ENCODE measurements at regions not wholly inside any gene's neighbourhood (a gene's known extent, or its start where the extent isn't known, plus 50 kb on each side); places are given as distances from the start of the nearest gene placed in this dataset.
"Not testable (repeated sequence)": the region's sequence is repeated elsewhere in the genome, so short reads cannot be mapped to it uniquely, and the experiment has no call there.

DNA sequence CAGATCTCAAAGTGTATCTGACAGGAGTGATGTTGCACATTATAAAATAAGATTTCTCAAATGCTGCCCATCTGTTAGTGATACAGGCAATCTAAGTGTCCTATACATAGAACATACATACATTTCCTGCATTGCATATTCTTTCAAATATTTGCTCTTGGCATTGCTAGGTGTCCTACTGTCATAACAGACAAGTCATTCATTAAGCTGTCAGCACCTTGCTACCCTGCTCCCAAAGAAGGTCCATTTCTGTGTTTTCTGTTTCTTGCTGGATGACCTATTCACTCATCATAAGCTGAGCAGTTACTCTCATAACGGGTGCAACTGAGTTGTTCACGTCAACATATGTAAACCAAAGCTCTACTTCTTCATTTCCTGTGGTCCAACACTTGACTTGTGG, 719.0 kb downstream of the KCNJ2 start:
- DNase-seq, result no peak

- no peak for DNase-seq
Measured at GRCh38 chr17:70891306-70891705, 722.0 kb downstream of the KCNJ2 start.

DNA sequence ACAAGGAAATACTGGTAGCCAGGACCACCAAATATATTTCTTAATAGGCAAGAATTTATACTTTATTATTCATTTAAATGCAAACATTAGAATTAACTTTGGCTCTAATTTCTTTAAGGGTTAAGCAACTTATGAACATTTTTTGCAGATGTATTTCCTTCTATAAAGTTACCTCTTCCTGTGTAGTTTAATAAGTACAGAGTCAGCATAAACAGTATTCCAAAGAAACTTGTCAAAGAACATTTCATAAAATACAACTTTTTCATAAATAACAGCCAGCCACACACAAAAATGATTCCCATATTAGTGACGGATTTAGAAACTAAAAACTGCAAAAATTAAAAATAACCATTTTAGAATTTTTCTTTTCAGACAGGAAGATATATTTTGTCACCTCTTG, 723.2 kb downstream of the KCNJ2 start:
- DNase-seq, result no peak

DNA sequence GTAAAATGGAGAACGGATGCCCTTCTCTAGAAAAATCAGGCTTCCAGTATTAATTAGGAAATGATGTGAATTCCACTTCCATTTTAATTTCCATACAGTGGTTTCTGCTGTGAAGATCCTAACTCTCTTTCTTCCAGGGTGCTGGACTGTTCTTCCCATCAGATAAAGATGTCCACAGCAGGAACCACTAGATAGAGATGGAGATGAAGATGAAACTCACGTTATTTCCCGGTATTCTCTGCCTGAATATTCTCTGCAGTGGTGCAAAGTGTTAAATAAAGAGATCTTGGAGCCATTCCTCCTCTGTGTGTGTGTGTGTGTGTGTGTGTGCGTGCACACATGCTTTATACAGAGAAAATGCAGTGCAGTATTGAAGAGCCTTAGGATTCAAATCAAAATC, 727.5 kb downstream of the KCNJ2 start:
- DNase-seq, result no peak

DNA sequence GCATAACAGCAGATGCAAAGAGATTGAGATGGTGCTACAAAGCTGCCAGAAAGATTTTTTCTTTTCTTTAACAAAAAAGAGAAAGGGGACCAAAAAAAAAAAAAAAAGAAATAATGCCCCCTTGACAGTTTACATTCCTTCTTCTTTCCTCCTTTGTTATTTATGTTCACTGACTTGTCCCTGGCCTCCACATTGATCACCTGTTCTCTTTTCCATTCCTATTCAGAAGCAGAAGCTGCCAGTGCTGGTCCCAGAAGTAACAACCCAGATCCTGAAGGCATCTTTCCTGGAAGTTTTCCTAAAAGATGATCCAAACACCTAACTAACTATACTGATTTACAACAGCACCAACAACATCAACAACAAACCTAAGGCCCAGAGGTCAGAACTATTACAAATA, 728.1 kb downstream of the KCNJ2 start:
- no peak for DNase-seq

DNA sequence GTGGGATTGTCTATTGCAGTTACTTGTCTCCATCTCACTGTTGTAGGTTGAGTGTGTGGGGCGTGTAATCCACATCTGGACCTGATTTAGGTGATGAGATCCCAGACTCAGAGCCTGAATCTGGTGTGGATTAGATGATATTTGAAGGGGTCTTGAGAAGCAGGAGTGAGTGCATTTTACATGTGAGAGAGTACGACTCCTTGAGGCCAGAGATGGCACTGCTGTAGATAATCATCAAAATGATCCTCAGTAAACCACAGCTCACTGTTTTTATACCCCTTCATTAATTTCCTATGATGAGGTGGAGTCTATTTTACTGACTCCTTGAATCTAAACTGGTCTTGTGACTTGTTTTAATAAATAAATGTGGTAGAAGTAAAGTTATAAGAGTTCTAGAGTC, 732.5 kb downstream of the KCNJ2 start:
- no peak for DNase-seq

DNA sequence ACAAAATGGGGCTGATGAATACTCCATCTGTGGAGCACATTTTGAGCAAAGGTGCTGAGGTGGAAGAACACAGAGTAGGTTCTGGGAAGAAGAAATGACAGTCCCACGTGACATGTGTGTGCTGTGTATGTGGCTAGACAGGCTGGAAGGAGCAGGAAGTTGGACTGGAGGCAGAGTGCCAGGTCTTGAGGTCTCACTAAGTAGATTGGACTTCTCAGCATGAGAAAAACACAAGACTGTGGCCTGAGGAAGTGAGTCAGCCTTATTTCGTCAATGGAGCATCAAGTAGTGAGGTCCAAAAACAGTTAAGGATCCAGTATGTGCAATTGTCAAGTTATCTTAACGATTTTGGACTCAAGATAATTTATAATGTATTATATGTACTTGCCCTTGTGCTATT, 736.5 kb downstream of the KCNJ2 start:
- DNase-seq, result no peak

GRCh38 chr17:70906808-70907207, 737.5 kb downstream of the KCNJ2 start:
- DNase-seq, result no peak

GRCh38 chr17:70912716-70913485, 743.6 kb downstream of the KCNJ2 start:
- no peak for DNase-seq

DNA sequence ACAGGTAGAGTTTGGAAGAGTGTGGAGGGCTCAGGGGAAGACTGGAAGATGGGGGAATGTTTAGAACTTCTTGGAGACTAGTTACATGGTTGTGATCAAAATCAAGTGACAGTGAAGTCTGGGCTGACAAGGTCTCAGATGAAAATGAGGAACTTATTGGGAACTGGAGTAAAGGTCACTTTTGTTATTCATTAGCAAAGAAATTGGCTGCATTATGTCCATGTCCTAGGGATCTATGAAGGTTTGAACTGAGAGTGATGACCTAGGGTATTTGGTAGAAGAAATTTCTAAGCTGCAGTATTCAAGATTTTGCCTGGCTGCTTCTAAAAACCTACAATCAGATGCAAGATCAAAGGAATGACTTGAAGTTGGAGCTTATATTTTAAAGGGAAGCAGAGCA, 747.1 kb downstream of the KCNJ2 start:
- DNase-seq, result no peak

GRCh38 chr17:70919241-70919640, 749.9 kb downstream of the KCNJ2 start:
- no peak for DNase-seq

DNA sequence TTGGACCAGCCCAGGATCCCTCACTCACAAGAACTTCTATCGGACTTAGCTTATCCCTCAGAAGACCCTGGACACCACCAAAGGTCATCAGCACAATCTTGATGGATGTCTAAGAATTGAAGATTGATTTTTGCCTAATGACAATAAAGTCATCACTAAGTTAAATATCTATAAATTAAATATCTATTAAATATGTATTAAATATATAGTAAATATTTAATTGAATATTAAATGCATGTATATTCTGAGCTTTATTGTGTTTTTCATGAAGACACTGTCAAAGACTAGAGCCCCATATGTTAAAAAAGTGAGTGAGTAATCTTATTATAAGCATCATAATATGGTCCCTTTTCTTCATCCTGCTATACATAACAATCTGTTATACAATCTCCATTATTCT, 751.1 kb downstream of the KCNJ2 start:
- DNase-seq, result no peak

- no peak for DNase-seq
Measured at GRCh38 chr17:70922268-70922667, 752.9 kb downstream of the KCNJ2 start.

DNA sequence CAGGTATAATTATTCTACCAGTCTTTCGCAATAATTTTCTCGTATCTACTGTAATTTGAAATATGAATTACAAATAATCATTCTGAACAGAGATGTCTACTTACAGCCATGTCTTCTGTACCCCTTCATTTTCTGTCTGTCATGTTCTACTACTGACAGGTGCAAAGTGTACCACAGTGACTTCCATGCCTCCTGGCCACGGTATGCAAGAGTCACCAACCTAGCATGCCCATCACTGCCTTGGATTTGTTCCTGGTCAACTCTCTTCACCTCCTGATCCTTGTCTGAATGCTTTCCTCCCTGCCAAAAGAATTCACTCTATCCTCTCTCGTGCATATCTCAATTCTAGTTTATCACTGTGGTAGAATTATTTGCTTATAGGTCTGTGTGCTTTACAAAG, 755.4 kb downstream of the KCNJ2 start:
- no peak for DNase-seq

GRCh38 chr17:70929226-70929625, 759.9 kb downstream of the KCNJ2 start:
- no peak for DNase-seq

DNA sequence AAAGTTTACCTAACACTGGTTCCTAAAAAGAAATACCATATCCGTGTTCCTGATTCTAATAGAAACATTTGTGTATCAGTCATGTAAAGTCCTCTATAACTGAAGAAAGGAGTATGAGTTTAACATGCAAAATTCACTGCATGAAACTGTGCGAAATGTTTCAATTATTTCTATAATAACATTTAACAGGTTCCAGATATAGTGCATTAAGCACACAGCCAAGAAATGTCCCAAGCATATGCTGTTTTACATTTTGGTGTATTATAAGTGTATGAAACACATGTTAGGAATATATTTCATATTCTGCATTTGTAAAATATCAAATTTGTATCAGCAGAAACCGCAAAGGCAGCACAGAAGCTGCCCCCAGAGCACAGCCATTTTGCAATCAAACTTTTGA, 764.9 kb downstream of the KCNJ2 start:
- no peak for DNase-seq

DNA sequence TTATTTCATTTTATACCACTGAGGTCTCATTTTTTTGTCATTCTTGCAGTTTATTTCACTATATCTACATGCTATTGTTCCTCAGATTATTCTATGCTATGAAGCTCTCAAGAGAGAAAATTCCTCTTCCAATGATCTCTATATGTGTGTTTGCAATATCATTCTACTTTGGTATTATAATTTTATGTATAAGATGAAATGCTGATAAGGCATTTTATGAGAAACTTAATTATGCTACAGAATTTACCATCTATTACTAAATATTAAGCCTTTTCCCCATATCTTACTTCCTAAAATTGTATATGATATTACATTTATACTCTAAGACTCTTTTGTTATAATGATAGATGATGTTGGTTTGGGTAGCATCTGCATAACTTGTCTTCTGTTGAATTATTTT, 765.5 kb downstream of the KCNJ2 start:
- DNase-seq, result no peak

- no peak for DNase-seq
Measured at GRCh38 chr17:70936724-70937123, 767.4 kb downstream of the KCNJ2 start.

DNA sequence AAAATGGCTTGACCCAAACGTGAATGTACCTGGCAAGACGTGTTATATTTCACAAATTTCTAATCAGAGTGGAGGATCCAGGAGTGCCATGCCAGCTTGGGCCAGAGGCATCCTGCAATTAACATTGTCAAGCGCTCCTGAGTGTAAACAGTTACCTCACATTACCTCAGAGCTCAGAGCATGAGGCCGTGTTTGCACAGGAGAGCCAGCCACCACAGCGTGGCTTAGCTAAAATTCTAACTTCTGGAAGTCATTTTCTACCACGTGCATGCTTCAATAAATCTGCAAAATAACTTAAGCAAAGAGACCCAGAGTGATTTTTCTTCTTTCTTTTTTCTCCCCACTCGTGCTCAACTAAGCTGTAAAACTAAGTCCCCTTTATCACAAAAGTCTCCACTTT, 769.0 kb downstream of the KCNJ2 start:
- no peak for DNase-seq

GRCh38 chr17:70945386-70945785, 776.1 kb downstream of the KCNJ2 start:
- no peak for DNase-seq

- DNase-seq, result no peak
Measured at GRCh38 chr17:70947215-70947614, 777.9 kb downstream of the KCNJ2 start.

DNA sequence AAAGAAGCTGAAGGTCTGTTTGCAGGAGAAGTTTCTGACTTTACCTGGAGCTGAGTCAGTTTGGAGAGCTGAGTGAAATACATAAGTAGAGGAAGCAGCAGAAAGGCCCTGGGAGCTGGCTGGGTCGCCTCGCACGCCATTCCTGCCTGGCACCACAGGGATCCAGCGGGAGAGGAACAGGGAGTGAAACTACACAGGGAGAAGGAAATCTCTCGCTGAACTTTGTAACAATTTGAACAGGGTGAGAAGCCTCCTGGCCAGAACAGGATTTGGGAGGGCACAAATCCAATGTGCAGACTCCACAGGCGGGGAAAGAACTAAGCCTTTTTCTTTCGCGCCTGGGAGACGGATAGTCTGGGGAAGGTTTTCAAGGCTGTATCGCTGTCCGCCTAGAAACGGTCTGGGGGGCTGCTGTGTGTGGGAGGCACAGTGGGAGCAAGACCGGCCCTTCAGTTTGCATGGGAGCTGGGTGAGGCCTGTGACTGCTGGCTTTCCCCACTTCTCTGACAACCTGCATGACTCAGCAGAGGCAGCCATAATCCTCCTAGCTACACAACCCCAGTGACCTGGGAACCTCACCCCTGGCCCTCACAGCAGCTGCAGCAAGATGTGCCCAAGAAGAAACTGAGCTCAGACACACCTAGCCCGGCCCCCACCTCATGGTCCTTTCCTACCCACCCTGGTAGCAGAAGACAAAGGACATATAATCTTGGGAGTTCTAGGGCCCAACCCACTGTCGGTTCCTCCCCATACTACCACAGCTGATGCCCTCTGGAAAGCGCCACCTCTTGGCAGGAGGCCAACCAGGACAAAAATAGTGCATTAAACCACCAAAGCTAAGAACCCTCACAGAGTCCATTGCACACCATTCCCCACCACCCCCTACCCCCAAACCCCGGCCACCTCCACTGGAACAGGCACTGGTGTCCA, 778.6 kb downstream of the KCNJ2 start:
- DNase-seq, result no peak

GRCh38 chr17:70953140-70953539, 783.8 kb downstream of the KCNJ2 start:
- not testable (repeated sequence) for DNase-seq

DNA sequence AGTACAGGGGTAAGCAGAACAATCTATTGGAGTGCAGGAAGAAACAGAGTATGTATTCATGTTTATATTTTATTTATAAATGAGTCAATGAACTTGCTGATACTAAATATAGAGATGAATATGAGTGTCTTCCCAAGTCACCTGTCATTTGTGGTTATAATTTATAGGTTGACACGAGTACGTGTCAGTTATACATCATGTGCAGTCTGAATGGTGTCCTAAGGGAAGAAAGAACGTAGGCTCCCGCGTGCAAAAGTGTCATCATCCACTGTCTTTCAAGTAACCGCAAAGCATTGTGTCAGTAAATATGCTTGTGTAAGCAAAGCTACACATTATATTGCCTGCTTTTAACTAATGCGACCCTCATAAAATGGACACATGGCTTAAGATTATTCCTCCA, 786.1 kb downstream of the KCNJ2 start:
- no peak for DNase-seq

Data from NCI-H2227 treated with DMSO at 0.1 percent for 48 hours (cell line).